ENCODE measurements at regions not wholly inside any gene's neighbourhood (a gene's known extent, or its start where the extent isn't known, plus 50 kb on each side); places are given as distances from the start of the nearest gene placed in this dataset.

- Histone ChIP-seq H2AFZ (replicated peaks; ENCODE audit: low read length, poor library complexity) (no peak overlapping the region), H3K79me1 (ENCODE audit: low read depth in 1 of 2, low read length in 2 of 2) (no peaks in the 10 kb centered on the region), H3K23ac (ENCODE audit: low read depth, low read length) (no peak overlapping the region), H2AK5ac (ENCODE audit: low read depth, low read length) (no peak overlapping the region), H3K18ac (ENCODE audit: low read depth, low read length) (no peak overlapping the region), H3K9ac (ENCODE audit: low read depth, low read length) (no peak overlapping the region), H3K9me3 (ENCODE audit: control insufficient read depth, insufficient read depth, low read length) (peaks cover 2% of the 10 kb centered on the region), H4K8ac (ENCODE audit: low read depth in 2 of 2, low read length in 2 of 2) (no peak overlapping the region), H3K27ac (ENCODE audit: insufficient read depth, low read length) (no peak overlapping the region), H4K91ac (ENCODE audit: insufficient read depth, low read depth, low read length) (no peak overlapping the region), H4K20me1 (ENCODE audit: insufficient read depth, low read length) (no peaks in the 10 kb centered on the region), H3K56ac (ENCODE audit: extremely low read depth, insufficient read depth, low read length) (no peak overlapping the region), H3K9me1 (ENCODE audit: insufficient read depth, low read length) (no peaks in the 10 kb centered on the region), H3K36me3 (ENCODE audit: control insufficient read depth, insufficient read depth, low read length) (no peaks in the 10 kb centered on the region), H2BK5ac (ENCODE audit: low read depth, low read length, poor library complexity, severe bottlenecking) (no peak overlapping the region), H3K27me3 (ENCODE audit: control insufficient read depth, insufficient read depth, low read length) (no peaks in the 10 kb centered on the region), H2BK15ac (ENCODE audit: low read depth, low read length) (no peak overlapping the region), H3K14ac (replicated peaks; ENCODE audit: low read depth, low read length) (no peak overlapping the region), H2BK20ac (ENCODE audit: low read depth, low read length) (no peak overlapping the region), H4K5ac (ENCODE audit: low read depth, low read length) (no peak overlapping the region), H3K4me1 (ENCODE audit: control insufficient read depth, insufficient read depth, low read length) (no peaks in the 10 kb centered on the region), H3K4me2 (ENCODE audit: low read depth, low read length) (no peak overlapping the region), H2AK9ac (replicated peaks; ENCODE audit: low read depth, low read length, poor library complexity) (no peak overlapping the region), H3K4ac (ENCODE audit: low read depth, low read length) (no peak overlapping the region), H2BK120ac (ENCODE audit: low read depth, low read length) (no peak overlapping the region), H3K4me3 (ENCODE audit: insufficient read depth, low read depth, low read length) (no peak overlapping the region)
- no peak for ATAC-seq (ENCODE audit: low read depth)
- in situ Hi-C loops (cut with MboI; ENCODE audit: low sequenced_read_pairs): no loop called here
- ChIA-PET POLR2A (ENCODE audit: unreplicated experiment) (no interaction called here), CTCF (interaction anchor here (0.9 kb wide), 1 partner anchor 12 kb away, joined by 3 read pairs; no protein-coding TSS in a partner anchor)
- no peak for TF ChIP-seq USF2 (IDR thresholded peaks at IDR 0.05; ENCODE audit: low read depth, low read length)
- no CpG with 5 or more reads among the region's 7 CpGs for WGBS, 2 experiments (ENCODE audit: extremely low coverage in 2 of 2, insufficient read length in 1 of 2)
- intact Hi-C loops (cut with micrococcal nuclease): no loop called here
- no peak for DNase-seq
- BruUV-seq (replicated peaks): no TSS peak
- dilution Hi-C loops (cut with HindIII; ENCODE audit: low sequenced_read_pairs, unreplicated experiment): no loop called here
Observed at GRCh38 chr13:90233933-90234672, 1113.4 kb upstream of the MIR17HG start.

Data from IMR-90 (cell line).